HG03135 (cell line): ENCODE measurements at regions not wholly inside any gene's neighbourhood (a gene's known extent, or its start where the extent isn't known, plus 50 kb on each side); places are given as distances from the start of the nearest gene placed in this dataset.

Experiments used
- ATAC-seq: cut with Tn5 transposase; IDR thresholded peaks from one replicate; pipeline ENCODE4 v1.9.1; 2021; ENCODE audit warnings: mild to moderate bottlenecking, moderate library complexity; ENCODE audit not compliant: unreplicated experiment

GRCh38 chr5:110104726-110105669 lies 415.3 kb downstream of the MAN2A1 start:
- ATAC-seq, result no peak

DNA sequence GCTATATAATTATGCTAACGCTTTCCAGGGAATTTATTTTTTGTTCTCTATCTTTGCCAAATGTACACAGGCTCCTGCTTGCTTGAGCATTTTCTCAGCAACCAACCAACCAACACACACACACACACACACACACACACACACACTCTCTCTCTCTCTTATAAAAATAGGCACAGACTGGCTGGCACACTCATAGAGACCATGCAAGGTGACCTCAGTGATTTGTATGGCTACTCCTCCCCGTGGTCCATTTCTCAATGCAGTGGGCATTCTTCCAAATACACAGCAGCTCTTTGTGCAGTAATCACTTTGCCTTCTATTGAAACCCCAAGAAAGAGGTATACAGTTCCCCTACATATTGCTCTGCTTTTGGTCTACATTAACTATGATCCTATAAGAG lies 416.0 kb downstream of the MAN2A1 start:
- ATAC-seq, result no peak

DNA sequence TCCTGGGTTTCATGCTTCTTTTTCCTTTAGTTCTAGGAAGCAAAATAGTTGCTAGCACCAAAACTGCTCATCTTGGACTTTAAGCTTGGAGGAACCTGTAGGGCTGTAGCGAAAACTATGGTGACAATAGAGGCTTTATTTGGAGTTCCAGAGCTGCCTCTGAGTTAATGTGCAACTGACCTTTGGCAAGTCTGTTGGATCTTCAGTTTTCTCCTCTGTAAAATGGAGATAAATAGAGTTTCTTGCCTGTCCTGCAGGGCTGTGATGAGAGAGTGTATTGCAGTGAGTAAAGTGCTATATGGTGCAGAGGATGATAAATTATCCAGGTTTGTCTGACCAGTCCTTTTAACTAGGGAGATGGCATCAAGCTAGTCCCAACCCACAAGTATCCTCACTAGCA lies 417.0 kb downstream of the MAN2A1 start:
- ATAC-seq, result no peak

GRCh38 chr5:110108520-110108919 lies 418.8 kb downstream of the MAN2A1 start:
- no peak for ATAC-seq

DNA sequence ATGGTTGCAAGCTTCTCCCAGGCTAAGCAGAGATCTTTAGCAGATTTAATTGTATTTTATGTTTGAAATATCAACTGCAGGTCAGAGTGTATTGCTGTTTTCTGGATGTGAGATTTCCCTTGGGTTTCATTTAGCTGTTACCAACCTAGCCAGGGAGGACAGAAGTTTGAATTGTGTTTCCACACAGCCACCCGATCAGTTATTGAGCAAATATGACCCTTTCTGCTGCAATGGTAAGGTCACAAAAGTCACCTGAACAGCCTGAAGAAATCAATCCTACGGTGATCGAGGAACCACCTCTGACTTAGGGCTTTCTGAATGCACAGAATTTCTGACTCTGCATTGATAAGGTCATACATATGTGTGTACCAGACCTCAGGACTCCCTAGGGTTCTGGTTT lies 419.9 kb downstream of the MAN2A1 start:
- ATAC-seq, result no peak

- no peak for ATAC-seq
Measured at GRCh38 chr5:110112348-110112747, 422.6 kb downstream of the MAN2A1 start.

DNA sequence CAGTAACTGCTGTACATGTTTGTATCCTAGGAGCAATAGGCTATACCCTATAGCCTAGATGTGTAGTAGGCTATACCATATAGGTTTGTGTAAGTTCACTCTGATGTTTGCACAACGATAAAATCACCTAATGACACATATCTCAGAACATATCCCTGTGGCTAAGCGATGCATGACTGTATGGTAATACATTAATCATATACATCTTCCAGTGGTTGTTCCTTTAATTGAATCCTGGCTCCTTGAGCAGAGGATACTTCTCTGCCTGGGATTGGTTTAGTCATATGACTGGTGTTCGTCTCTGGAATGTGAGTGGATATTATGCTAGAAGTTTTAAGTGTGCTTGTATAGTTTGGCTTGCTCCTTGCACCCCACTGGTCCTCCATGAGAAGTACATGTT lies 425.8 kb downstream of the MAN2A1 start:
- ATAC-seq, result no peak

- no peak for ATAC-seq
Measured at GRCh38 chr5:110116539-110116938, 426.8 kb downstream of the MAN2A1 start.

DNA sequence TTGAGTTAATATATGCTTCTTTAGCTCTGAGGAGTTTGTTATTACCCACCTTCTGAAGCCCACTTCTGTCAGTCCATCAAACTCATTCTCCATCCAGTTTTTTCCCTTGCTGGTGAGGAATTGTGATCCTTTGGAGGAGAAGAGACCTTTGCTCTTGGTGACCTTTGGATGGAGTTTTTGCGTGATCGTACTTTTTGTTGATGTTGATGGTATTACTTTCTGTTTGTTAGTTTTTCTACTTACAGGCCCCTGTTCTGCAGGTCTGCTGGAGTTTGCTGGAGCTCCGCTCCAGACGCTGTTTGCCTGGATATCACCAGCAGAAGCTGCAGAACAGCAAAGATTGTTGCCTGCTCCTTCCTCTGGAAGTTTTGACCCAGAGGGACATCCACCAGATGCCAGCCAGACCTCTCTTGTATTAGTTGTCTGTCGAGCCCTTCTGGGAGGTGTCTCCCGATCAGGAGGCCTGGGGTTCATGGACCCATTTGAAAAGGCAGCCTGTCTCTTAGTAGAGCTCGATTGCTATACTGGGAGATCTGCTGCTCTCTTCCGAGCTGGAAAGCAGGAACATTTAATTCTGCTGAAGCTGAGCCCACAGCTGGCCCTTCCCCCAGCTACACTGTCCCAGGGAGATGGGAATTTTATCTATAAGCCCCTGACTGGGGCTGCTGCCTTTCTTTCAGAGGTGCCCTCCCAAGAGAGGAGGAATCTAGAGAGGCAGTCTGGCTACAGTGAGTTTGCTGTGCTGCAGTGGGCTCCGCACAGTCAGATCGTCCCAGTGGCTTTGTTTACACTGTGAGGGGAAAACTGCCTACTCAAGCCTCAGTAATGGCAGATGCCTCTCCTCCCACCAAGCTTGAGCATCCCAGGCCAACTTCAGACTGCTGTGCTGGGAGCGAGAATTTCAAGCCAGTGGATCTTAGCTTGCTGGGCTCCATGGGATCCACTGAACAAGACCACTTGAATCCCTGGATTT lies 445.5 kb downstream of the MAN2A1 start:
- no peak for ATAC-seq

- ATAC-seq, result no peak
Measured at GRCh38 chr5:110150199-110150598, 460.5 kb downstream of the MAN2A1 start.

- no peak for ATAC-seq
Measured at GRCh38 chr5:110159202-110159601, 469.5 kb downstream of the MAN2A1 start.

DNA sequence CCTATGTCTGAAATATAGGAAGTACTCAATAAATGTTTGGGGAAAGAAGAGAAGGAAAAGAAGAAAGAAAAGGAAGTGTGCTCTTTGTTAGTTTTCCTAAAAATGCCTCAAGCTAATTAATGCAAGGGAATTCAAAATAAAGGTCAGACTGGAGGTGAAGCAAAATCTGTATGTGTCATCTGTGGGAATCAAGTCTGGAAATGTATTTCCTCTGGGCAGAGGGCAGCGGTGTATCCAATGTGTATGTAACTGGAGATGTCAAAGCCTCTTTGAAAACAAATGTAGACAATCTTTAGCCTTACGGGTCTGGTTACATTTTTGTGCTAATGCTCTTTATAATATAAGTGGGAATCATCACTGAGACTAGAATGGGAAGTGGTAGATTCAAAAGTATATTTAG lies 471.4 kb downstream of the MAN2A1 start:
- ATAC-seq, result no peak

DNA sequence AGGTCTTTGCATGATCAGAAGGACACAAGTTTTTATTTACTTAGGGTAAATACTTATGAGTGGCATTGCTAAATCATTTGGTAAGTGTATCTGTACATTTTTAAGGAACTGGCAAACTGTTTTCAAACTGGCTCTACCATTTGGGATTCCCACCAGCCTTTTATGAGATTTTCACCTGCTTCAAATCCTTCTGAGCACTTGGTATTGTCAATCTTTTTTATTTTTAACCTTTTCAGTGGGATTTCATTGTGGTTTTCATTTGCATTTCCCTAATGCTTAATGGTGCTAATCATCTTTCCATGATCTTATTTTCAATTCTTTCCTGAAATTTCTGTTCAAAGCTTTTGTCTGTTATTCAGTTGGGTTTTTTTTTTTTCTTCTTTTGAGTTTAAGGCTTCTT lies 475.6 kb downstream of the MAN2A1 start:
- ATAC-seq, result no peak

DNA sequence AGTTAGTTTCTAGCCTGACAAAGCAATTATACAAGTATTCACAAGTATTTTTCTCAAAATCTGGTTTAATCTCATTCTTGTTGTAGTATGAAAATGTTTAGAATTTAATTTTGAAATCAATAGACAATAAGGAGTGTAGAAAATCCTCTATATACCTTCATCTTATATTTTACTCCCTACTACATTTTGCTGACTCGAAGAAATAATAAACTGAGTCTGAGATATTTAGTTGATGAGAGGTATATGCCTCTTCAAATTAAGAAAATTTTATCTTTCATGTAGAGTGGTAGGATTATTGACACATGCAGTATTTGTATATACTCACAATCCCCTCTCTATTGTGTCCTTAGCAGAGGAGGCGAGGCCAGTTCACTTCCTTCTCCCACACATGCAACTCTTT lies 477.7 kb downstream of the MAN2A1 start:
- no peak for ATAC-seq

GRCh38 chr5:110169461-110169860 lies 479.7 kb downstream of the MAN2A1 start:
- no peak for ATAC-seq

DNA sequence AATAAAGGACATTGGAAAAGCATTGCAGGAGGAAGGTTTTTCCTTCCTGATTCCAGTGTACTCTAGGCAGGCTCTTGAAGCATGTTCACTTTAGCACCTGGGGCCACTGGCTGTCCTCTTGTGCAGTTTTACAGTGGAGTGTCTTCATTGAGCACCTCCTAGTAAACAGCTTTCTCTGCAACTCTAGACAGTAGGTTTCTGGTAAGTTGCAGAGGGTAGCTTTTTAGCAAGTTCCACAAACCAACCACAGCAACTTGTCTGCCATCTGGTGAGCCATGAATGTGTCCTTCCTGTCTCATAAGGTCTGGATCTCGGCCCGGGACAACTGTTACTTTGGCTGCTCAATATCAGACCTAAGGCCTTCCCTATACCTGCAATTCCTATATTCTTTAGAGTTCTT lies 488.0 kb downstream of the MAN2A1 start:
- no peak for ATAC-seq

DNA sequence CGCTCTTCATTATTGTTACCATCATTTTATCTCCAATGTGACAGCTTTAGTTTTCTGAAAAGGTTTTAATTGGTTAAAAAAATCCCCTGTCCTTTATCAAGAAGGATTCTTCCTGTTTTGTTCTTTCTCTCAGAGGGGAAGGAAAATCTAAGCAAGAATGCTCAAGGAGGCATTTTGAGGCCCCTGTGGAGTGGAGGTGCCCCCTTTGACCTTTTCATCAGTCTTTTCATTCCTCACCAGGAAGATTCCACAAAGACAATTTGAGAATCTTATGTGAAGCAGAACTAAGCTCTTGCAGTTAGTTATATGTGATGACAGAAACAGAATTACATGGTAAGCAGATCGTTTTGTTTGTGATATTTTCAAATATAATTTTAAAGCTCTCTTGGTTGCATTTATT lies 489.6 kb downstream of the MAN2A1 start:
- no peak for ATAC-seq

DNA sequence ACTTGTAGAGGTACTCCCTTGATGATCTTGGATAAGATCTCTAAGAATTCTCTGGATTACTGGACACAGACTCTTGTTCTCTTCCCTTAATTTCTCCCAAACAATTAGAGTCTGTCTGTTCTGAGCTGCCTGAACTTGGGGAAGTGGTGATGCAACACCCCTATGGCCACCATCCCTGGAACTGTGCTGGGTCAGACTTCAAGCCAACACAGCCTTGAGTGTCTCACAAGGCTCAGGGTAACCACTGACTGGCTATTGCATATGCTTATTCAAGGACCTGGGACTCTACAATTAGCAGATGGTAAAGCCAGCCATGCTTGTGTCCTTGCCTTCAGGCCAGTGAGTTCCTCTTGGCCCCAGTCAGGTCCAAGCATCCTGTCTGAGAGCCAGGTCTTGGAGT lies 504.5 kb downstream of the MAN2A1 start:
- ATAC-seq, result no peak

- ATAC-seq, result no peak
Measured at GRCh38 chr5:110195288-110195687, 505.6 kb downstream of the MAN2A1 start.

- ATAC-seq, result no peak
Measured at GRCh38 chr5:110201791-110202190, 512.1 kb downstream of the MAN2A1 start.

DNA sequence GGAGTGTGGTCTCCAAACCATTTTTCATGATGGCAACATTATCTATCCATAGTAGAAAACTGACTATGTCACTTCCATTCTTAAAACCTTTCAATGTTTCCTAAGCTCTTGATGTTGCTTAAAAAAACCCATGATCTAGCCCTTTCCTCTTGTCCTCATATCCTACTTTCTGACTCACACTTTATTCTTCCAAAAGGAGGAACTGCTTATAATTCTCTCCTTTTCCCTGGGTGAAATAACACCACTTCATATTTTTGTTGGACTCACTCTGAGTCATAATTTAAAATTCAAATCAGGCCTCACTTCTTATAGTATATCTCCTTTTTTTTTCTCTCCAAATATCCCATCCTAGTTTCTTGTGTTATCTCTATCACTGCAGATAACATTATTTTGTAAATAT lies 513.9 kb downstream of the MAN2A1 start:
- no peak for ATAC-seq

GRCh38 chr5:110209401-110209800 lies 517.1 kb downstream of the TMEM232 start:
- no peak for ATAC-seq
